ENCODE measurements at regions not wholly inside any gene's neighbourhood (a gene's known extent, or its start where the extent isn't known, plus 50 kb on each side); places are given as distances from the start of the nearest gene placed in this dataset.
"Not testable (repeated sequence)": the region's sequence is repeated elsewhere in the genome, so short reads cannot be mapped to it uniquely, and the experiment has no call there.

DNA sequence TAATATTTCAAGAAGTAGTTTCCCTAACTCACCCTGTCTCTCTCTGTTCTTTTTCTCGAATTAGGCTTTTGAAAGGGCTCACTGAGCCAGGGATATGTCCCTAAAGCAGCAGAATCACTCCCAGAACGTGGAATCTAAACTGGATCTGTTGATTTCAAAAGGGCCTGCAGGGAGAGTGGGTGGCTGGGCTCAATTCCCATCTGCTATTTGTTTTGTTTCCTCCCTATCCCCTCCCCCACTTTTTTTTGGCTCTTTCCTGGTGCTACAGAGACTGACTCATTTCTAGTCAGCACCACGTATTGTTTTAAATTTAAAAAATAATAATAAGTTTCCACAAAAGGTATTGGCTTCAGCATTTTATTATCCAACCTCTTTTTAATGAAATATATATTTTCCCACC, 961.5 kb downstream of the FAM181B start:
- FAIRE-seq (no peak), DNase-seq (ENCODE audit: insufficient read length) (no peak)
- TF ChIP-seq TAF1 (IDR thresholded peaks at IDR 0.05; ENCODE audit: borderline replicate concordance, low read depth, low read length), result no peak
- TF ChIP-seq POLR2AphosphoS5 (IDR thresholded peaks at IDR 0.05; ENCODE audit: low read depth, low read length), result no peak
- TF ChIP-seq POLR2A (IDR thresholded peaks at IDR 0.05; ENCODE audit: low read depth, low read length), result no peak

DNA sequence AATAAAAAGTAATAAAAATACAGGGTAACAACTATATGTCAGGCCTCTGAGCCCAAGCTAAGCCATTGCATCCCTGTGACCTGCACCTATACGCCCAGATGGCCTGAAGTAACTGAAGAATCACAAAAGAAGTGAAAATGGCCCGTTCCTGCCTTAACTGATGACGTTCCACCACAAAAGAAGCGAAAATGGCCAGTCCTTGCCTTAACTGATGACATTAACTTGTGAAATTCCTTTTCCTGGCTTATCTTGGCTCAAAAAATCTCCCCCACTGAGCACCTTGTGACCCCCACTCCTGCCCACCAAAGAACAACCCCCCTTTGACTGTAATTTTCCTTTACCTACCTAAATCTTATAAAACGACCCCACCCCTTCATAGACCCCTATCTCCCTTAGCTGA, 963.8 kb downstream of the FAM181B start:
- DNase-seq (ENCODE audit: insufficient read length); FAIRE-seq: not testable (repeated sequence)

DNA sequence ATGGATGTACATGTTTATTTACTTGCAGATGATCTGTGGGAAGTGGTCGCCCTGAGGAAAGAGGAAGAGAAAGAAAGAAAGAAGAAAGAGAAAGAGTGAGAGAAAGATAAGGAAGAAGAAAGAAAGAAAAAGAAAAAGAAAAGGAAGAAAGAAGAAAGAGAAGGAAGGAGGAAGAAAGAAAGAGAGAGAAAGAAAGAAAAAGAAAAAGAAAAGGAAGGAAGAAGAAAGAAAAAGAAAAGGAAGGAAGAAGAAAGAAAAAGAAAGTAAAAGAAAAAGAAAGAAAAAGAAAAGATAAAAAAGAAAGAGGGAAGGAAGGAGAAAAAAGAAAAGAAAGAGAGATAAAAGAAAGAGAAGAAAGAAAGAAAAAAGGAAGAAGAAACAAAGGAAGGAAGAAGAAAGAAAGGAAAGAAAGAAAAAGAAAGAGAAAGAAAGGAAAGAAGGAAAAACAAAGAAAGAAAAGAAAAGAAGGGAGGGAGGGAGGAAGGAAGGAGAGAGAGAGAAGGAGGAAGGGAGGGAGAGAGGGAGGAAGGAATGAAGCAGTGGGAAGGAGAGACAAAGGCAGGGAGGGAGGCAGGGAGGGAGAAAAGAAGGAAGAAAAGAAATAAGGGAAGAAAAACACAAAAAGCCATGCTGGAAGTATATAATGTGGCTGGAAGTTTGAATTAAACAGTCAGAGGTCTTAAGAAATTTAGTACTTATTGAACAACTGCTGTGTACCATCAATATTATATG, 976.6 kb downstream of the FAM181B start:
- no peak for FAIRE-seq
- no peak for TF ChIP-seq POLR2A (IDR thresholded peaks at IDR 0.05; ENCODE audit: low read depth, low read length)
- no peak for TF ChIP-seq TAF1 (IDR thresholded peaks at IDR 0.05; ENCODE audit: borderline replicate concordance, low read depth, low read length)
- no peak for TF ChIP-seq POLR2AphosphoS5 (IDR thresholded peaks at IDR 0.05; ENCODE audit: low read depth, low read length)
- DNase-seq (ENCODE audit: insufficient read length), result no peak

DNA sequence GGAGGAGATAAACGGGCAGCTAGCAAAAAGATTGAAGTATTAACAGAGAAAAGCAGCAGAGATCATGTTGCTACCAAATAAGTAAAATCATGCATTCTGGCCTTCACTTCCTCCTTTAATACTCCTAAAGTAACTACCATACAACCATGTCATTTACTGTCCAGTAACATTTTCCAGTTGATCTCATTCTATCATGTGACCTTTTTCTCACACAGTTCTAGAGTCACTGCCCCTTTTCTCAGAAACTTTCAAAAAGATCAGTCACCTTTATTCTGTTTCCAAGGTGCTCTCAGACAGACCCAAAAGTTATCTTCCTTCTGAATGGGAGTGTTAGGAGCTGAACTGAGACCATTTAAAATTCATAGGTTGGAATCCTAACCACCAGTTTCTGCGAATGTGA, 984.4 kb downstream of the FAM181B start:
- no peak for TF ChIP-seq POLR2A (IDR thresholded peaks at IDR 0.05; ENCODE audit: low read depth, low read length)
- TF ChIP-seq POLR2AphosphoS5 (IDR thresholded peaks at IDR 0.05; ENCODE audit: low read depth, low read length), result no peak
- TF ChIP-seq TAF1 (IDR thresholded peaks at IDR 0.05; ENCODE audit: borderline replicate concordance, low read depth, low read length), result no peak
- FAIRE-seq, result no peak
- no peak for DNase-seq (ENCODE audit: insufficient read length)

DNA sequence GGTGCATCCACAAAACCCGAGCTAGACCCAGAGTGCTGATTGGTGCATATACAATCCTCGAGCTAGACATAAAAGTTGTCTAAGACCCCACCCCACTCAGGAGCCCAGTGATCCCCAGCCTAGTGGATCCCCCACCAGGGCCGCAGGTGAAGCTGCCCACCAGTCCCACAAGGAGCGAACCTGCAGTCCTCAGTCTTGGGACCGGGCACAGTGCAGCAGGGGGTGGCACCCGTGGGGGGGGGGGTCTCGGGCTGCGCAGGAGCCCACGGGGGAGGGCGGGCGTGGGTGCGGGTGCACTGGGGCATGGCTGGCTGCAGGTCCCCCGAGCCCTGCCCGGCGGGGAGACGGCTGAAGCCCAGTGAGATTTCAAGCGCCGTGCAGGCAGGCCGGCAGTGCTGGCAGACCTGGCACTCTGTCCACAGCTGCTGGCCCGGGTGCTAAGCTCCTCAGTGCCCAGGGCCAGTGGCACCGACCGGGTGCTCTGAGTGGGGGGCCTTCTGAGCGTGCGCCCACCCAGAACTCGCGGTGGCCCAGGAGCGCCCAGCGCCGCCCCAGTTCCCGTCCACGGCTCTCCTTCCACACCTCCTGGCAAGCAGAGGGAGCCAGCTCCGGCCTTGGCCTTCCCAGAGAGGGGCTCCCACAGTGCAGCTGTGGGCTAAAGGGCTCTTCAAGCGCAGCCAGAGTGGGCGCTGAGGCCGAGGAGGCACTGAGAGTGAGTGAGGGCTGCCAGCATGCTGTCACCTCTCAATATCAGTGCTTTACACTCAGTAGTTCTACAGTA, 989.1 kb downstream of the FAM181B start:
- DNase-seq (ENCODE audit: insufficient read length), result no peak
- no peak for FAIRE-seq
- no peak for TF ChIP-seq POLR2A (IDR thresholded peaks at IDR 0.05; ENCODE audit: low read depth, low read length)
- no peak for TF ChIP-seq POLR2AphosphoS5 (IDR thresholded peaks at IDR 0.05; ENCODE audit: low read depth, low read length)
- no peak for TF ChIP-seq TAF1 (IDR thresholded peaks at IDR 0.05; ENCODE audit: borderline replicate concordance, low read depth, low read length)

DNA sequence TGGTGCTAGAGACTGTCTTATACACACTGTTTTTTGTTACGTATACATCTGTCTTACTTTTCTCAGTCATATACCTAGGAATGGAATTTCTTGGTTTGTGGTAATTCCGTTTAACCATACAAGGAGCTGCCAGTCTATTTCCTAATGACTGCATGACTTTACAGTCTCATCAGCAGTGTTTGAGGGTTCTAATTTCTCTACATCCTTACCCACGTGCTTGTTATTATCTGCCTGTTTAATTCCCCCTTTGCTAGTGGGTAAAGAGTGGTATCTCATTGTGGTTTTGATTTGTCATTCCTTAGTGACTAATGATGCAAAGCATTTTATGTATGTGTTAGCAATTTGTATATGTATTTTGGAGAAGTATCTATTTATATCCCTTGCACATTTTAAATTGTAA, 1008.0 kb downstream of the FAM181B start:
- DNase-seq (ENCODE audit: insufficient read length) (no peak), FAIRE-seq (no peak)
- no peak for TF ChIP-seq POLR2AphosphoS5 (IDR thresholded peaks at IDR 0.05; ENCODE audit: low read depth, low read length)
- no peak for TF ChIP-seq TAF1 (IDR thresholded peaks at IDR 0.05; ENCODE audit: borderline replicate concordance, low read depth, low read length)
- no peak for TF ChIP-seq POLR2A (IDR thresholded peaks at IDR 0.05; ENCODE audit: low read depth, low read length)

DNA sequence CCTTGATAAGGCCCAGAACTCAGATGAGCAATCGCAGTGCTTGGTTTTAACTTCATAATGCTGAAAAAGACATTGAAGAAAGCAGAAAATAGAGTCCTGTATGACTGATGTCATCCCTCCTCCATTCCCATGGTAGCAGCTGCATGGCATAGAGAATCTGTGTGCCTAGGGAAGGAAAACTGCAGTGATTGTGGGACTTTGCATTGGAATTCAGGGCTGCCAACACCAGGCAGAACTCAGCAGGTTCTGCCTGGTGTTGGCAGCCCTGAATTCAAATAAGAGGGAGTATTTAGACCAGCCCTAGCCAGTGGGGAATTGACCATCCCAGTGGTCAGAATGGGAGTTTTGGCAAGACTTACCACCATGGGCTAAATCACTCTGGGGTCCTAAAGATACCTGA, 1016.0 kb downstream of the FAM181B start:
- no peak for DNase-seq (ENCODE audit: insufficient read length)
- TF ChIP-seq TAF1 (IDR thresholded peaks at IDR 0.05; ENCODE audit: borderline replicate concordance, low read depth, low read length) (no peak), POLR2A (IDR thresholded peaks at IDR 0.05; ENCODE audit: low read depth, low read length) (no peak), POLR2AphosphoS5 (IDR thresholded peaks at IDR 0.05; ENCODE audit: low read depth, low read length) (no peak)
- FAIRE-seq, result no peak

DNA sequence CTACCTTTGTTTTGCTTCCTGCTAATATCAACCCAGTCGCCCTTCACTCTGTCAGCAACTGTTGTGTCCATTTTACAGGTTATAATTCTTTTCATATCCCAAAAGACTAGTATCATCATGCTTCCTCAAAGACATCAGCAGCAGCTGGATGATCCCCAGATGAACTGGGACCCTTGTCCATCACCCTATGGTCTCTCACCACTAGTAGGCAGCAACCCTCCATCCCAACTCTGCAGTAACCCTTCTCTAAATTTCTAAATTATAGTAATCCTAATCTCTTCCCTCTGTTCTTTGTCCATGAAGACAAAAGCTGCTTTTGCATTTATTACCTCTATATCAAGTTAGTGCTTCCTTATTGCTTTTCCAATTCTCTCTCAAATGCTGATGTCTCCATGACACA, 1025.8 kb downstream of the FAM181B start:
- FAIRE-seq (no peak), DNase-seq (ENCODE audit: insufficient read length) (no peak)
- no peak for TF ChIP-seq TAF1 (IDR thresholded peaks at IDR 0.05; ENCODE audit: borderline replicate concordance, low read depth, low read length)
- TF ChIP-seq POLR2AphosphoS5 (IDR thresholded peaks at IDR 0.05; ENCODE audit: low read depth, low read length), result no peak

DNA sequence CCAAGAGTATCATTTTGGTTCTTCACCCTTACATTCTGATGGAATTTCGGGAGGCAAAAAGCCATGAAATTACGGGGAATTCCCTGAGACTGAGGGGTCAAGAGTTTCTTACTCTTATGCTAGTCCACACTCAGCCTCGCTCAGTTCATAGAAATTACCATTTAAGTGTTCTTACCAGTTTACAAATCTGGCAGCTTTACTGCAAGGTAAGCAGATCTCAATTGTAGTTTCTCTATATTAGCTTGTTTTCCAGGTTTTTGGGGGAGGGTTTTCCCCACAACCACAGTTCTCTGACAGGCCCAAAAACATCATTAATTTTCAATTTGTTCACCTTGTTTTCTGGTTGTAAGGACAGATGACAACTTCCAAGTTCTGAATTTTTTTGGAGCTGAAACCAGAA, 1028.4 kb downstream of the FAM181B start:
- no peak for TF ChIP-seq POLR2AphosphoS5 (IDR thresholded peaks at IDR 0.05; ENCODE audit: low read depth, low read length)
- no peak for TF ChIP-seq TAF1 (IDR thresholded peaks at IDR 0.05; ENCODE audit: borderline replicate concordance, low read depth, low read length)
- TF ChIP-seq POLR2A (IDR thresholded peaks at IDR 0.05; ENCODE audit: low read depth, low read length), result no peak
- DNase-seq (ENCODE audit: insufficient read length) (no peak), FAIRE-seq (no peak)

DNA sequence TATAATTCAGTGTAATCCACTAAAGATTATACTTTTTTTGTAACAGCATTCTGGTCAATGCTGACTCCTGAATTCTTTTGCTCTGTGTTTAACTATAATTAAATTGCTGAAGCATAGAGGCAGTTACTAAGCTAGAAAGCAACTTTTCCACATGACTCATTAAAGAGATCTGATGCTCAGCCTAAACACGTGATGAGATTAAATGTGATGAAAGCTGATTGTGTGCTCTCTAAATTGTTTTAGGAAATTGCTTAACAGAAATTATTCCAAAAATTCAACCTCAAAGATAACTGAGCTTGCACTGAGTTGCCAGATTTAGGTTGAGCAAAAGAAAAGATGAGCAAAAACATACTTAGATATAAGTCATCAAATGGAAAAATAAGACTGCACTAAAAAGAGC, 1033.6 kb downstream of the FAM181B start:
- FAIRE-seq (no peak), DNase-seq (ENCODE audit: insufficient read length) (no peak)
- TF ChIP-seq POLR2AphosphoS5 (IDR thresholded peaks at IDR 0.05; ENCODE audit: low read depth, low read length) (no peak), POLR2A (IDR thresholded peaks at IDR 0.05; ENCODE audit: low read depth, low read length) (no peak), TAF1 (IDR thresholded peaks at IDR 0.05; ENCODE audit: borderline replicate concordance, low read depth, low read length) (no peak)

DNA sequence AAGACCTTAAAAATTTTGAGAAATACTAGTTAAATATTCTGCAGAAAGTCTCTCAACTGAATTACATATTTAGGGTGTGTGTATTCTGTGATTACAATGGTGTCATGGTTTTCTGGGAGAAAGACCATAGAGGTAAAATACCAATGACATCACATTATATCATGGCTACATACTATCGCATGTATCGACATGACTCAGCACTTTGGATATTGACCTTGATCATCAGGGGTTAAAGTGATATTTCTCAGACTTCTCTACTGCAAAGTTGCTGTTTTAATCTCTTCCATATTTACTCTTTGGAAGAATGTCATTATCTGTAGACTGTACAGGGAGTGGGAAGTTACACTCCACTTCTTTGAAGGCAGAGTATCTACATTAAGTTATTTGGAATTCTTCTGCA, 1046.6 kb downstream of the FAM181B start:
- FAIRE-seq, result no peak
- no peak for TF ChIP-seq TAF1 (IDR thresholded peaks at IDR 0.05; ENCODE audit: borderline replicate concordance, low read depth, low read length)
- TF ChIP-seq POLR2A (IDR thresholded peaks at IDR 0.05; ENCODE audit: low read depth, low read length), result no peak
- TF ChIP-seq POLR2AphosphoS5 (IDR thresholded peaks at IDR 0.05; ENCODE audit: low read depth, low read length), result no peak
- DNase-seq (ENCODE audit: insufficient read length), result no peak

DNA sequence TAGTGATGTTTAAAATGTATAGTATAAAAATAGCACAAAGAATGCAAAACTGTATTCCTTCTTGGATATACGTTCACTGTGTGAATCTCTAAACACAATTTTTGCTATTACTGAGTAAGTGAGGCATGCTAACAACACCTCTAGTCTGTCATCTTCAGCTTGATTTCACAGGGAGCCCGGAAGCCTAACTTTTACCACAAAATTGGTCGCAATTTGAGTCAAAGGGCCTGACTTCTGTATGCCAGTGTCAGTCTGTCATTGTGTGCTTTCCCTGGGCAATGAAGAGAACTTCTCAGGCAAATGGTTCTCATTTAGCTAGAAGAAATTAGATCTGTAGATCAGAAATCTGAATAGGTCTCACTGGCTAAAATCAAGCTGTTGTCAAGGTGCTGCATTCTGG, 1059.5 kb downstream of the FAM181B start:
- TF ChIP-seq POLR2A (IDR thresholded peaks at IDR 0.05; ENCODE audit: low read depth, low read length) (no peak), POLR2AphosphoS5 (IDR thresholded peaks at IDR 0.05; ENCODE audit: low read depth, low read length) (no peak), TAF1 (IDR thresholded peaks at IDR 0.05; ENCODE audit: borderline replicate concordance, low read depth, low read length) (no peak)
- FAIRE-seq (no peak), DNase-seq (ENCODE audit: insufficient read length) (no peak)

All from GM12892 (cell line).